ENCODE measurements at regions not wholly inside any gene's neighbourhood (a gene's known extent, or its start where the extent isn't known, plus 50 kb on each side); places are given as distances from the start of the nearest gene placed in this dataset.

- no peak for TF ChIP-seq POLR2A (IDR thresholded peaks at IDR 0.05)
- no peak for TF ChIP-seq CTCF (IDR thresholded peaks at IDR 0.05)
Observed at GRCh38 chr14:82879949-82880535, 1346.4 kb upstream of the SEL1L start.
